Kidney epithelial cell (primary cell): ENCODE measurements at regions not wholly inside any gene's neighbourhood (a gene's known extent, or its start where the extent isn't known, plus 50 kb on each side); places are given as distances from the start of the nearest gene placed in this dataset.

ENCODE experiments used
- DNase-seq: peaks from one replicate; pipeline ENCODE4 v3.0.0-alpha.2; 2010; ENCODE audit warnings: low read depth
- H3K27me3 ChIP-seq: 2 replicates; pipeline ENCODE4 v1.6.0; 2011; ENCODE audit warnings: low read length; ENCODE audit not compliant: control insufficient read depth, insufficient read depth
- H3K36me3 ChIP-seq: 2 replicates; pipeline ENCODE4 v1.5.1; 2011; ENCODE audit warnings: low read length; ENCODE audit not compliant: control insufficient read depth, insufficient read depth
- H3K4me3 ChIP-seq: 2 replicates; pipeline ENCODE4 v1.5.1; 2011; ENCODE audit warnings: low read depth, mild to moderate bottlenecking, control low read depth, low read length
- CTCF ChIP-seq: IDR thresholded peaks from 2 replicates; pipeline ENCODE4 v1.5.1; 2011; ENCODE audit warnings: mild to moderate bottlenecking, moderate library complexity, low read length, control low read depth, inconsistent platforms; ENCODE audit not compliant: insufficient read depth, poor library complexity, severe bottlenecking

GRCh38 chr5:50967563-50968355 is 301.3 kb downstream of the PARP8 start:
- no peak for TF ChIP-seq CTCF
- H3K27me3 ChIP-seq: peaks cover 79% of the 10 kb centered on the region
- H3K36me3 ChIP-seq: no peaks in the 10 kb centered on the region
- no peak for DNase-seq
- H3K4me3 ChIP-seq: no peak overlapping the region

- peaks cover 73% of the 10 kb centered on the region for H3K27me3 ChIP-seq
- TF ChIP-seq CTCF: no peak
- H3K36me3 ChIP-seq: no peaks in the 10 kb centered on the region
- H3K4me3 ChIP-seq: no peak overlapping the region
- no peak for DNase-seq
These were observed 302.1 kb downstream of the PARP8 start for GRCh38 chr5:50968356-50969149.

- TF ChIP-seq CTCF: no peak
- Histone ChIP-seq H3K27me3 (peaks cover 64% of the 10 kb centered on the region), H3K36me3 (no peaks in the 10 kb centered on the region), H3K4me3 (no peak overlapping the region)
- DNase-seq: no peak
These were observed 303.0 kb downstream of the PARP8 start for GRCh38 chr5:50969151-50970031.

- H3K27me3 ChIP-seq: peaks cover 7% of the 10 kb centered on the region
- no peak overlapping the region for H3K4me3 ChIP-seq
- H3K36me3 ChIP-seq: no peaks in the 10 kb centered on the region
- no peak for TF ChIP-seq CTCF
- DNase-seq: no peak
These were observed 309.4 kb downstream of the PARP8 start for GRCh38 chr5:50975840-50976239.

- TF ChIP-seq CTCF: no peak
- Histone ChIP-seq H3K4me3 (no peak overlapping the region), H3K27me3 (no peaks in the 10 kb centered on the region), H3K36me3 (no peaks in the 10 kb centered on the region)
- no peak for DNase-seq
These were observed 312.5 kb downstream of the PARP8 start for GRCh38 chr5:50978924-50979323.
